WTC11 (cell line): ENCODE measurements at regions not wholly inside any gene's neighbourhood (a gene's known extent, or its start where the extent isn't known, plus 50 kb on each side); places are given as distances from the start of the nearest gene placed in this dataset.

Experiments used
- ATAC-seq: fragments of 200-7000 bp; cut with Tn5 transposase; 2 replicates; pipeline ENCODE4 v1.10.0; 2021; ENCODE audit warnings: mild to moderate bottlenecking, moderate library complexity
- CTCF ChIA-PET: fragments of 300-600 bp; sonication (Branson Sonifier 250); formaldehyde crosslinking; loops from one replicate; lab custom pipeline; 2021; ENCODE audit warnings: antibody characterized with exemption; lab: Charles Lee
- POLR2A ChIA-PET: fragments of 350-600 bp; sonication (Branson Sonifier 250); formaldehyde crosslinking; loops from one replicate; lab custom pipeline; 2021; ENCODE audit warnings: antibody characterized with exemption; lab: Charles Lee
- DNase-seq: peaks from one replicate; pipeline ENCODE4 v3.0.0; 2021; ENCODE audit warnings: low spot score
- H3K27ac Mint-ChIP-seq: 2 replicates; pipeline ENCODE4 v1.8.0; 2021; ENCODE audit warnings: mixed read lengths
- H3K27me3 Mint-ChIP-seq: 2 replicates; pipeline ENCODE4 v1.8.0; 2021; ENCODE audit warnings: low read depth, mild to moderate bottlenecking, moderate library complexity, mixed read lengths
- H3K36me3 Mint-ChIP-seq: 2 replicates; pipeline ENCODE4 v1.8.0; 2021; ENCODE audit warnings: mixed read lengths
- H3K4me1 Mint-ChIP-seq: 2 replicates; pipeline ENCODE4 v1.8.0; 2022; ENCODE audit warnings: mixed read lengths
- H3K4me3 Mint-ChIP-seq: 2 replicates; pipeline ENCODE4 v1.8.0; 2021; ENCODE audit warnings: mild to moderate bottlenecking, moderate library complexity, mixed read lengths
- H3K9me3 Mint-ChIP-seq: 2 replicates; pipeline ENCODE4 v1.8.0; 2021; ENCODE audit warnings: mixed read lengths
- CREM ChIP-seq: sonication (generic); formaldehyde crosslinking; IDR thresholded peaks from 2 replicates; pipeline ENCODE4 v1.8.1; 2022; ENCODE audit warnings: mild to moderate bottlenecking, missing genetic modification reagents, moderate library complexity
- ERG ChIP-seq: fragments of 250-450 bp; sonication (Bioruptor Pico); IDR thresholded peaks from 2 replicates; pipeline ENCODE4 v1.8.0; 2021; ENCODE audit warnings: mild to moderate bottlenecking
- FOXJ3 ChIP-seq: sonication (generic); formaldehyde crosslinking; IDR thresholded peaks from 2 replicates; pipeline ENCODE4 v1.9.0; 2021; ENCODE audit warnings: missing genetic modification reagents, mild to moderate bottlenecking, borderline replicate concordance
- GABPB1 ChIP-seq: sonication (generic); formaldehyde crosslinking; IDR thresholded peaks from 2 replicates; pipeline ENCODE4 v1.8.1; 2023; ENCODE audit warnings: mild to moderate bottlenecking, missing genetic modification reagents
- GRHL2 ChIP-seq: fragments of 250-450 bp; sonication (Bioruptor Pico); IDR thresholded peaks from 2 replicates; pipeline ENCODE4 v1.8.0; 2022; ENCODE audit warnings: mild to moderate bottlenecking, moderate library complexity; ENCODE audit not compliant: insufficient replicate concordance, severe bottlenecking
- JUN ChIP-seq: sonication (generic); formaldehyde crosslinking; IDR thresholded peaks from 2 replicates; pipeline ENCODE4 v1.8.0; 2023; ENCODE audit warnings: mild to moderate bottlenecking, missing genetic modification reagents
- KAT7 ChIP-seq: sonication (generic); formaldehyde crosslinking; IDR thresholded peaks from 2 replicates; pipeline ENCODE4 v1.8.1; 2023; ENCODE audit warnings: missing genetic modification reagents, mild to moderate bottlenecking, borderline replicate concordance
- MLX ChIP-seq: sonication (generic); formaldehyde crosslinking; IDR thresholded peaks from 2 replicates; pipeline ENCODE4 v1.8.1; 2023; ENCODE audit warnings: mild to moderate bottlenecking, missing genetic modification reagents, moderate library complexity
- NFE2L1 ChIP-seq: sonication (generic); formaldehyde crosslinking; IDR thresholded peaks from 2 replicates; pipeline ENCODE4 v1.8.1; 2023; ENCODE audit warnings: missing genetic modification reagents
- NFYB ChIP-seq: sonication (generic); formaldehyde crosslinking; conservative IDR thresholded peaks from 2 replicates; pipeline ENCODE4 v1.8.0; 2022; ENCODE audit warnings: low read depth, missing genetic modification reagents
- NR3C1 ChIP-seq: sonication (generic); formaldehyde crosslinking; conservative IDR thresholded peaks from 2 replicates; pipeline ENCODE4 v1.8.1; 2023; ENCODE audit warnings: low read depth, mild to moderate bottlenecking, missing genetic modification reagents
- OVOL2 ChIP-seq: fragments of 250-450 bp; sonication (Bioruptor Pico); IDR thresholded peaks from 2 replicates; pipeline ENCODE4 v1.9.0; 2021; ENCODE audit warnings: mild to moderate bottlenecking, borderline replicate concordance
- RORB ChIP-seq: fragments of 250-450 bp; sonication (Bioruptor Pico); IDR thresholded peaks from 2 replicates; pipeline ENCODE4 v1.9.0; 2021; ENCODE audit warnings: mild to moderate bottlenecking
- SMAD4 ChIP-seq: sonication (generic); formaldehyde crosslinking; IDR thresholded peaks from 2 replicates; pipeline ENCODE4 v1.8.0; 2022; ENCODE audit warnings: mild to moderate bottlenecking, missing genetic modification reagents
- SOX15 ChIP-seq: fragments of 250-450 bp; sonication (Bioruptor Pico); IDR thresholded peaks from 2 replicates; pipeline ENCODE4 v1.9.0; 2021; ENCODE audit warnings: mild to moderate bottlenecking
- ZNF219 ChIP-seq: sonication (generic); formaldehyde crosslinking; IDR thresholded peaks from 2 replicates; pipeline ENCODE4 v1.8.0; 2023; ENCODE audit warnings: missing genetic modification reagents, mild to moderate bottlenecking, borderline replicate concordance
- ZNF396 ChIP-seq: fragments of 250-450 bp; sonication (Bioruptor Pico); IDR thresholded peaks from 2 replicates; pipeline ENCODE4 v1.8.0; 2021; ENCODE audit warnings: mild to moderate bottlenecking, moderate library complexity, borderline replicate concordance
- TF ChIP-seq, protein P1 (sequence below): sonication (generic); formaldehyde crosslinking; IDR thresholded peaks from 2 replicates; pipeline ENCODE4 v1.8.0; 2022; ENCODE audit warnings: mild to moderate bottlenecking, missing genetic modification reagents
- TF ChIP-seq, protein P2 (sequence below): sonication (generic); formaldehyde crosslinking; IDR thresholded peaks from 2 replicates; pipeline ENCODE4 v1.8.0; 2023; ENCODE audit warnings: missing genetic modification reagents, mild to moderate bottlenecking, borderline replicate concordance
- TF ChIP-seq, protein P3 (sequence below): sonication (generic); formaldehyde crosslinking; IDR thresholded peaks from 2 replicates; pipeline ENCODE4 v1.8.0; 2023; ENCODE audit warnings: missing genetic modification reagents
- TF ChIP-seq, protein P4 (sequence below): sonication (generic); formaldehyde crosslinking; IDR thresholded peaks from 2 replicates; pipeline ENCODE4 v1.8.1; 2023; ENCODE audit warnings: mild to moderate bottlenecking, missing genetic modification reagents
- TF ChIP-seq, protein P5 (sequence below): sonication (generic); formaldehyde crosslinking; conservative IDR thresholded peaks from 2 replicates; pipeline ENCODE4 v1.8.1; 2022; ENCODE audit warnings: mild to moderate bottlenecking, missing genetic modification reagents
- TF ChIP-seq, protein P6 (sequence below): sonication (generic); formaldehyde crosslinking; IDR thresholded peaks from 2 replicates; pipeline ENCODE4 v1.8.0; 2023; ENCODE audit warnings: mild to moderate bottlenecking, missing genetic modification reagents

DNA sequence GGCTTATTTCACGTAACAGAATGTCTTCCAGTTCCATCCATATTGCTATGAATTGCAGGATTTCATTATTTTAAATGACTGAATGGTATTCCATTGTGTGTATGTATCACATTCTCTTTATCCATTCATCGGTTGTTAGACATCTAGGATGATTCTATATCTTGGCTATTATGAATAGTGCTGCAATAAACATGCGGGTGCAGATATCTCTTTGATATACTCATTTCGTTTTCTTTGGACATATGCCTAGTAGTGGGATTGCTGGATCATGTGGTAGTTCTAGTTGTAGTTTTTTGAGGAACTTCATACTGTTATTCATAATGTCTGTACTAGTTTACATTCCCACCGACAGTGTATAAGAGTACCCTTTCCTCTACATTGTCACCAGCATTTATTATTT lies 460.5 kb downstream of the MAN2A1 start:
- no peaks in the 10 kb centered on the region for H3K9me3 Mint-ChIP-seq
- H3K36me3 Mint-ChIP-seq = no peaks in the 10 kb centered on the region
- TF ChIP-seq GRHL2 = no peak
- no peak for TF ChIP-seq JUN (CRISPR knock-in tag)
- TF ChIP-seq MLX (CRISPR knock-in tag) = no peak
- TF ChIP-seq, protein P1, sequence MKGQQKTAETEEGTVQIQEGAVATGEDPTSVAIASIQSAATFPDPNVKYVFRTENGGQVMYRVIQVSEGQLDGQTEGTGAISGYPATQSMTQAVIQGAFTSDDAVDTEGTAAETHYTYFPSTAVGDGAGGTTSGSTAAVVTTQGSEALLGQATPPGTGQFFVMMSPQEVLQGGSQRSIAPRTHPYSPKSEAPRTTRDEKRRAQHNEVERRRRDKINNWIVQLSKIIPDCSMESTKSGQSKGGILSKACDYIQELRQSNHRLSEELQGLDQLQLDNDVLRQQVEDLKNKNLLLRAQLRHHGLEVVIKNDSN (CRISPR knock-in tag) = no peak
- TF ChIP-seq ZNF219 (CRISPR knock-in tag) = no peak
- no peak for TF ChIP-seq GABPB1
- TF ChIP-seq, protein P2, sequence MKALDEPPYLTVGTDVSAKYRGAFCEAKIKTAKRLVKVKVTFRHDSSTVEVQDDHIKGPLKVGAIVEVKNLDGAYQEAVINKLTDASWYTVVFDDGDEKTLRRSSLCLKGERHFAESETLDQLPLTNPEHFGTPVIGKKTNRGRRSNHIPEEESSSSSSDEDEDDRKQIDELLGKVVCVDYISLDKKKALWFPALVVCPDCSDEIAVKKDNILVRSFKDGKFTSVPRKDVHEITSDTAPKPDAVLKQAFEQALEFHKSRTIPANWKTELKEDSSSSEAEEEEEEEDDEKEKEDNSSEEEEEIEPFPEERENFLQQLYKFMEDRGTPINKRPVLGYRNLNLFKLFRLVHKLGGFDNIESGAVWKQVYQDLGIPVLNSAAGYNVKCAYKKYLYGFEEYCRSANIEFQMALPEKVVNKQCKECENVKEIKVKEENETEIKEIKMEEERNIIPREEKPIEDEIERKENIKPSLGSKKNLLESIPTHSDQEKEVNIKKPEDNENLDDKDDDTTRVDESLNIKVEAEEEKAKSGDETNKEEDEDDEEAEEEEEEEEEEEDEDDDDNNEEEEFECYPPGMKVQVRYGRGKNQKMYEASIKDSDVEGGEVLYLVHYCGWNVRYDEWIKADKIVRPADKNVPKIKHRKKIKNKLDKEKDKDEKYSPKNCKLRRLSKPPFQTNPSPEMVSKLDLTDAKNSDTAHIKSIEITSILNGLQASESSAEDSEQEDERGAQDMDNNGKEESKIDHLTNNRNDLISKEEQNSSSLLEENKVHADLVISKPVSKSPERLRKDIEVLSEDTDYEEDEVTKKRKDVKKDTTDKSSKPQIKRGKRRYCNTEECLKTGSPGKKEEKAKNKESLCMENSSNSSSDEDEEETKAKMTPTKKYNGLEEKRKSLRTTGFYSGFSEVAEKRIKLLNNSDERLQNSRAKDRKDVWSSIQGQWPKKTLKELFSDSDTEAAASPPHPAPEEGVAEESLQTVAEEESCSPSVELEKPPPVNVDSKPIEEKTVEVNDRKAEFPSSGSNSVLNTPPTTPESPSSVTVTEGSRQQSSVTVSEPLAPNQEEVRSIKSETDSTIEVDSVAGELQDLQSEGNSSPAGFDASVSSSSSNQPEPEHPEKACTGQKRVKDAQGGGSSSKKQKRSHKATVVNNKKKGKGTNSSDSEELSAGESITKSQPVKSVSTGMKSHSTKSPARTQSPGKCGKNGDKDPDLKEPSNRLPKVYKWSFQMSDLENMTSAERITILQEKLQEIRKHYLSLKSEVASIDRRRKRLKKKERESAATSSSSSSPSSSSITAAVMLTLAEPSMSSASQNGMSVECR (CRISPR knock-in tag) = no peak
- no peak for TF ChIP-seq CREM
- no peak for TF ChIP-seq SMAD4 (CRISPR knock-in tag)
- TF ChIP-seq, protein P3, sequence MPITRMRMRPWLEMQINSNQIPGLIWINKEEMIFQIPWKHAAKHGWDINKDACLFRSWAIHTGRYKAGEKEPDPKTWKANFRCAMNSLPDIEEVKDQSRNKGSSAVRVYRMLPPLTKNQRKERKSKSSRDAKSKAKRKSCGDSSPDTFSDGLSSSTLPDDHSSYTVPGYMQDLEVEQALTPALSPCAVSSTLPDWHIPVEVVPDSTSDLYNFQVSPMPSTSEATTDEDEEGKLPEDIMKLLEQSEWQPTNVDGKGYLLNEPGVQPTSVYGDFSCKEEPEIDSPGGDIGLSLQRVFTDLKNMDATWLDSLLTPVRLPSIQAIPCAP (CRISPR knock-in tag) = no peak
- TF ChIP-seq RORB (CRISPR knock-in tag) = no peak
- no peak for TF ChIP-seq OVOL2 (CRISPR knock-in tag)
- no peak for TF ChIP-seq FOXJ3 (CRISPR knock-in tag)
- TF ChIP-seq, protein P4, sequence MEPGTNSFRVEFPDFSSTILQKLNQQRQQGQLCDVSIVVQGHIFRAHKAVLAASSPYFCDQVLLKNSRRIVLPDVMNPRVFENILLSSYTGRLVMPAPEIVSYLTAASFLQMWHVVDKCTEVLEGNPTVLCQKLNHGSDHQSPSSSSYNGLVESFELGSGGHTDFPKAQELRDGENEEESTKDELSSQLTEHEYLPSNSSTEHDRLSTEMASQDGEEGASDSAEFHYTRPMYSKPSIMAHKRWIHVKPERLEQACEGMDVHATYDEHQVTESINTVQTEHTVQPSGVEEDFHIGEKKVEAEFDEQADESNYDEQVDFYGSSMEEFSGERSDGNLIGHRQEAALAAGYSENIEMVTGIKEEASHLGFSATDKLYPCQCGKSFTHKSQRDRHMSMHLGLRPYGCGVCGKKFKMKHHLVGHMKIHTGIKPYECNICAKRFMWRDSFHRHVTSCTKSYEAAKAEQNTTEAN = no peak
- no peak for TF ChIP-seq KAT7 (CRISPR knock-in tag)
- TF ChIP-seq, all 79 proteins: peak for 0
- H3K4me1 Mint-ChIP-seq = no peaks in the 10 kb centered on the region
- no peak overlapping the region for H3K27ac Mint-ChIP-seq
- DNase-seq (no peak), ATAC-seq (no peak)
- no peak overlapping the region for H3K4me3 Mint-ChIP-seq
- no peaks in the 10 kb centered on the region for H3K27me3 Mint-ChIP-seq
- CTCF ChIA-PET = no interaction called here
- POLR2A ChIA-PET = no interaction called here

DNA sequence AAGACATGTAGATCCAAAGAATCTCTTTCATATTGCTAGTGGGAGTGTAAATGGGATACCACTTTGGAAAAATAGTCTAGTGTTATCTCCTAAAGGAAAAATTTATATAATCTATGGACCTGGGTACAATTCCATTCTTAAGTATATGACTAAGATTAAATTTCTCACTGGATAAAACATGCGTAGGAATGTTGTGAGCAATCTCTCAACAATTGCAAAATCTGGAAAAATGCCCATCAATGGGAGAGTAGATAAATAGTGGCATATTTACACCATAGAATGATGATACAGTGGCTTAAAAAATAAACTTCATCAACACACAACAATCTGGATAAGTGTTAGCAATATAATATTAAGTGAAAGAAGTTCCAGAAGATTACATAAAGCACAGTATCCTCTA lies 469.5 kb downstream of the MAN2A1 start:
- H3K4me1 Mint-ChIP-seq = peaks cover 9% of the 10 kb centered on the region
- ATAC-seq (no peak), DNase-seq (no peak)
- no peaks in the 10 kb centered on the region; the same call in 1 of the 2 replicates for H3K27me3 Mint-ChIP-seq
- POLR2A ChIA-PET = no interaction called here
- H3K36me3 Mint-ChIP-seq = no peaks in the 10 kb centered on the region
- no peaks in the 10 kb centered on the region for H3K9me3 Mint-ChIP-seq
- H3K4me3 Mint-ChIP-seq = no peak overlapping the region
- H3K27ac Mint-ChIP-seq = no peak overlapping the region
- CTCF ChIA-PET = no interaction called here
- TF ChIP-seq GABPB1 (no peak), NFYB (CRISPR knock-in tag) (no peak), ZNF396 (no peak), NR3C1 (CRISPR knock-in tag) (no peak), ERG (CRISPR knock-in tag) (no peak), OVOL2 (CRISPR knock-in tag) (no peak), SOX15 (no peak), NFE2L1 (no peak)
- TF ChIP-seq, protein P5, sequence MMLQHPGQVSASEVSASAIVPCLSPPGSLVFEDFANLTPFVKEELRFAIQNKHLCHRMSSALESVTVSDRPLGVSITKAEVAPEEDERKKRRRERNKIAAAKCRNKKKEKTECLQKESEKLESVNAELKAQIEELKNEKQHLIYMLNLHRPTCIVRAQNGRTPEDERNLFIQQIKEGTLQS (CRISPR knock-in tag) = no peak
- TF ChIP-seq, protein P6, sequence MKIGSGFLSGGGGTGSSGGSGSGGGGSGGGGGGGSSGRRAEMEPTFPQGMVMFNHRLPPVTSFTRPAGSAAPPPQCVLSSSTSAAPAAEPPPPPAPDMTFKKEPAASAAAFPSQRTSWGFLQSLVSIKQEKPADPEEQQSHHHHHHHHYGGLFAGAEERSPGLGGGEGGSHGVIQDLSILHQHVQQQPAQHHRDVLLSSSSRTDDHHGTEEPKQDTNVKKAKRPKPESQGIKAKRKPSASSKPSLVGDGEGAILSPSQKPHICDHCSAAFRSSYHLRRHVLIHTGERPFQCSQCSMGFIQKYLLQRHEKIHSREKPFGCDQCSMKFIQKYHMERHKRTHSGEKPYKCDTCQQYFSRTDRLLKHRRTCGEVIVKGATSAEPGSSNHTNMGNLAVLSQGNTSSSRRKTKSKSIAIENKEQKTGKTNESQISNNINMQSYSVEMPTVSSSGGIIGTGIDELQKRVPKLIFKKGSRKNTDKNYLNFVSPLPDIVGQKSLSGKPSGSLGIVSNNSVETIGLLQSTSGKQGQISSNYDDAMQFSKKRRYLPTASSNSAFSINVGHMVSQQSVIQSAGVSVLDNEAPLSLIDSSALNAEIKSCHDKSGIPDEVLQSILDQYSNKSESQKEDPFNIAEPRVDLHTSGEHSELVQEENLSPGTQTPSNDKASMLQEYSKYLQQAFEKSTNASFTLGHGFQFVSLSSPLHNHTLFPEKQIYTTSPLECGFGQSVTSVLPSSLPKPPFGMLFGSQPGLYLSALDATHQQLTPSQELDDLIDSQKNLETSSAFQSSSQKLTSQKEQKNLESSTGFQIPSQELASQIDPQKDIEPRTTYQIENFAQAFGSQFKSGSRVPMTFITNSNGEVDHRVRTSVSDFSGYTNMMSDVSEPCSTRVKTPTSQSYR (CRISPR knock-in tag) = no peak
